HG03066 (cell line): ENCODE measurements at regions not wholly inside any gene's neighbourhood (a gene's known extent, or its start where the extent isn't known, plus 50 kb on each side); places are given as distances from the start of the nearest gene placed in this dataset.

ENCODE experiments used
- ATAC-seq: cut with Tn5 transposase; IDR thresholded peaks from one replicate; pipeline ENCODE4 v1.9.1; 2021; ENCODE audit warnings: low read depth; ENCODE audit not compliant: unreplicated experiment

DNA sequence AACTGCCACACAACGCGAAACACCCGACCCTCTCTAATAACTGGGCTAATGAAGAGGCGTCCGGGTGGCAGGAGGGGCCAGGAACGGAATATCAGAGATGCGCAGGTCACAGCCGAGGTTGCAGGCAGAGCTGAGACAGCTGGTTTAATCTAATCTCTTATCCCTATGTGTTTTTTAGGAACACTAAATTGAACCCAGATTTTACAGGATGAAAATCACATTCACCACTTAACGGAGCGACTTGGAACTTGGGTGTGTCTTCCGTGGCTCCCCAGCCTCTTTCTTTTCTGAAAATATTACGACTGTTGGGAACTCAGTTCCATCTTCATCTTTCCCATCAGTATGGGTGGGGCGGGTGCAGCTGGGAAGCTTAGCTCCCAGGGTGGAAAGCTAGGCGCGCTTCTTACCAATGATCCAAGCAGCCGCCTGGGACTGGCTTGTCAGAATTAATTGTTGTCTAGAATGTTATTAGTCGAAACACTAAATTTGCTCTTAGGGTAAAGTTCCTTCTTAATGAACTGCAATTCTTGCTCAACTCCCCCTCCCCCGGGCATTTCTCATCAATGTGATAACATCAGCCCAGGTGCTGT lies 92.5 kb downstream of the IRX2 start:
- no peak for ATAC-seq

DNA sequence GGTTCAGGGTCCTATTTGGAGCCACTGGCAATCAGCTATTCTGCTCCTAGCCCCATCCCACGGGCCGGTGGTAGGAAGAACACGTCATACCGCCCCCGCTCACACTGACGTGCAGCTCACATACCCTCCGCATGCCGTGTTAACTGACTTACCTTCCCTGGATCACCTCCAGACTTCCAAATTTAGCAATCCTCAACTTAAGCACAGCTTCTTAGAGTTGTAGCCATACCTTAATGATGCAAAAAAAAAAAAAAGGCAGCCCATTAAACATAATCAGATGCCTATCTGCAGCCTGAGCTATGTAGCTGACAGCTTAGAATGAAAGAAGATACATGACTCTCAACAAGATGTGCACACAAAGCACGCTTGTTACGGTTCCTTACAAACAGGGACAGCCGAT lies 93.0 kb downstream of the IRX2 start:
- no peak for ATAC-seq

DNA sequence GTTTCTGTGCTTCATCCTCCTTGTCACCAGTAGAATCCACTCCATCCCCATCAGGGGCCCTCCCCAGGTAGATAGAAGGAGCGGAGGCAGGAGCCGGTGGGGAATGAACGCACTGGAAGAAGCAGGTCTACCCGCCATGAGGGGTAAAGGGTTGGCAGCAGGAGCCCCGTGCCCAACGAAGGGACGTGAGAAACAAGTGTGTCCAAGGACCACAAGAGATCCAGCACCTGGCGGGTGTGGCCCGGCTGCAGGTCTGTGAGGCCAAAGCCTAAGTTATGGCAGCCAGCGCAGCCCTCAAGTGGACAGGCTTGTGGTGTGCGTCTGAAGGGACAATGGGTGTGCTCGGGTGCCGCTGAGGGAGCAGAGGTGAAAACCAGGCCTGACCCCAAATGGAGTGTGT lies 94.3 kb downstream of the IRX2 start:
- no peak for ATAC-seq

DNA sequence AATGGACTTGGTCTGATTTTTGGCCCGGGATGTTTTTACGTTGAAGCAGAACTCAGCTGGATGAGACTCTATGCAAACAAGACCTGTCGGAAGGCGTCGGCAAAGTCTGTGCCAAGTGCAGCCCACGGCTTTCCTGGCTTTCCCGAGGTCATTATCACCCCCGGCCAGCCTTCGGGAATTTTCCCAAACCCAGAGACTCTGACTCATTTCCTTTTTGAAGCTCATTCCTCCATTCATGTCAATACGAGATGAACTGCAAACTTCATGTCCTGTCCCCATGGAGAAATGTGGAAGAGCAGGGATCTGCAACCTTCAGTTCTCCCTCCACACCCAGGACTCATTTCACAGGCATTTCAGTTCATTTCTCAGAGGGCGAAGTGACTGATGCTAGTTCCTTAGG lies 95.3 kb downstream of the IRX2 start:
- no peak for ATAC-seq

DNA sequence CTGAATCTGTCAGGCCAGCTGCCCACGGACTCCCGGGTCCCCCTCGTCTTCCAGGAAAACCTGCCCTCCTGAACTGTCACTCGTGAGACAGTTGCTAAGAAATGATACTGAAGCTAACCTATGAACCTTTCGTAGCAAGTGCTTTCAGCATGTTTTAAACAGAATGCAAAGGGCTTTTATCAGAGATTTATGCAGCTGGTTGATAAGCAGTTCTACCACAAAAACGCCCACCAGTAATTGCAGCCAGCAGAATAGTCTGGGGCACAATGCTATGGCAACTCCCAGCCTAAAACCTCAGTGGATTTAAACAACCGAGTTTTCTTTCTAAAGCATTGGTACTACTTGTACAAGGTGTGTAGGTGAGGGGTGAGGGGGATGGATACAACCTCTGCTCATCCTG lies 97.5 kb downstream of the IRX2 start:
- ATAC-seq, result no peak

DNA sequence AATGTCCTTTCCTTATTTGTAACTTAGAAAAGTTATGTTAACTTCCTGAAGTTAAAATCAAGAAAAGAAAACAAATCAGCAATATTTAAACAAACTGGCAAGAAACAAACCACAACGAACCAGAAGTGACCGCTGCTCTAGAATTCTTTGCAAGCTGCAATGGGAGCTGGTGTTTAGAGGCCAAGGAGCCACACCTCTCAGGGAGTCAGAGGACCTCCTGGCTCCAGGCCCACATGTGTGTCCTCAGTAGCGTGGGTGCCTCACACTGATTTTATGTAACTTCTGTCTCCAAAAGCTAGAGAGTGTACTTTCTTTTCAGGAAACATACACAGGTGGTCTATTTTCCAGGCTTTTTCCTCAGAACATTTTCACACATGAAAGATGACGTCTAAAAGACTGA lies 100.4 kb downstream of the IRX2 start:
- no peak for ATAC-seq

DNA sequence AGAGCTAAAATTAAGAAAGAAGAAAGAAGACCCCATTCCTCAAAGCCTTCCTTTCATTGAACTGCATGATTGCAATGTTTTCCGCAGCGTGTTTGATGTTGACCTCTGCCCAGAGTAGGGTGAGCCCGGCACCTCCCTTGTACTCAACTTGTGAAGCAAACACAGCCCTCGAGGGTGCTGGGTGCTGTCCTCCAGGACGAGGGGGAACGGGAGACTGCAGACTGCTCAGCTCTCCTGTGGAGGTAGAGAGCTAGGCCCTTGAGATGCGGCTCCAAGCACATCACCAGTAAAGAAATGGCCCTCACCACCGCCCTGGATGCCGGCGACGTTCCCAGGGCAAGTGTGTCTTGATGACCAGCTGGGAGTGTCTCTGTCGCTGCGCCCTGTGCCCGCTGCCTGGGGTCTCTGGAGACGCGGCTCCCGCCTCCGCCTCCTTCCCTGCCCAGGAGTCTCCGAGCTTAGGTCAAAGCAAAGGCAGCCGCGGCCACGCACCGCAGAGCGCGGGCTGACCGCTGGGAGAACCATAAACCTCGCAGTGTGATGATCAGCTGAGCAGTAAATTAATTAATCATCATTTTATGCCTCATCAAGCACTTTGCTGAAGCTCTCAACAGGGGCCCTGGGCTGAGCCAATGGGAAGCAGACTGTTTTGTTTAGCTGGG lies 108.7 kb downstream of the IRX2 start:
- no peak for ATAC-seq

DNA sequence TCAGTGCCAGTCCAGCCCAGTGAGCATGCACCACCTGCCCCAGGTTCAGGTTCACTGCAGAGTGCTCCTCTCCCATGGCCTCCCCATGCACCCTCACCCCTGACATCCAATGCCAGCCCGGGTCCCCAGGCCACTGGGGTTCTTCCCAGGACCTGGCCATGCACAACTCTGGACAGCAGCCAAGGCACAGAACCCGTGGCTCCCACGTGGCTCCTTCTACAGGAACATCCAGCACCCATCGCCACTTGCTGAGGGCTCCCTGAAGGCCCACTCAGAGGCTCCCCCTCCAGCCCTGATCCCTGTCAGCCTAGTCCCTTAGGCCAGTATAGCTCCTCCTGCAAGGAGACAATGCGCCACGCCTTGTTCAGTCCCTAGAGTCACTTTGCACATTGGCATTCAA lies 110.8 kb downstream of the IRX2 start:
- no peak for ATAC-seq

DNA sequence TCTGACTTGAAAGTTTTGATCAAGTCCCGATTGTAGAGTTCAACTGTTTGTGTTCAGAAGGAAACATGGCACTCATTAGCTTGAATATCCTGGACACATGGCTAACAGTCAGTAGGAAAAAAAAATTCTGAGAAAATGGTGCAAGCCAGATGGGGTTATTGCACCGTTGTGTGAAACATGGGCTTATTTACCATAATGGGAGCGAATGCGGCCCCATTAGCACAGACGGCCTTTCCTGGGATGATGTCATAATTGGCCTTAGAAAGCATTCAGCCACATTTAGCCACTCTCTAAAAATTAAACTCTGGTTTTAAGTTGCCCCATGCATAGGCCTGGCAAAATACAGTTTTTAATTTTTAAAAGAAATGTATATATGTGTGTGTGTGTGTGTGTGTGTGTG lies 112.1 kb downstream of the IRX2 start:
- ATAC-seq, result no peak

DNA sequence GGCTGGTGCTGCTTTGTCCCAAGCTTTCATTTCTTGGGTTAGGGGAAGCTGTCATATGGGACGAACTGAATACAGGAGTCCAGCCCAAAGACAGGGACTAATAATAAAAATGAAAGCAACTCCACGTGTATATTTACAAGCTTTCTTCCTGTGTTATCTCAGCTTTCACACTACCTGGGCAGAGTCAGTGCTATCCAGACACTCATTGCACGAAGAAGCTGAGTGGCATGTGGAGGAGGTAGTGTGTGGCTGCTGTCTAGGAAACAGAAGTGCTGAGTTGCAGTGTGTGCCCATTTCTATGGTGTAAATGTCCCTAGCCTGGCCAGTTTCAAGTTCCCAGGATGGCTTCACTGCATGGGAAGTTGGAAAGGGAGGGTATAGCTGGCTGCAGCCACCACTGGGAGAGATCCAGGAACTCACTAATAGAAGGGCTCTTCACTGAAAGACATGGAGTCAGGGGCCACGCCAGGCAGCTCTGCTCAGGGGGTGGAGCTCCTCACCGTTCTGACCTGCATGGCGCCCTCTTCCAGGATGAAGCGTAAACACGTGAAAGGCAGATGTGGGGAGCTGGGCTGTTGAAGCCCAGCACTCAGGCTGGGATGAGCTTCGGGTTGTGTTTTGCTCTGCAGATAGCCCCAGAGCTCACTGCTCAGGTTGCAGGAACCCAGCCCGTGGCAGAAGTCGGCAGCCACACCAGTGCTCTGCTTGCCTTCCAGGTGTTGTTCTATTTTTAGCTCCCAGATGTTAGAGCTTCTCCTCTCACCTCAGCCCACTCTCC lies 116.9 kb downstream of the IRX2 start:
- ATAC-seq, result no peak

DNA sequence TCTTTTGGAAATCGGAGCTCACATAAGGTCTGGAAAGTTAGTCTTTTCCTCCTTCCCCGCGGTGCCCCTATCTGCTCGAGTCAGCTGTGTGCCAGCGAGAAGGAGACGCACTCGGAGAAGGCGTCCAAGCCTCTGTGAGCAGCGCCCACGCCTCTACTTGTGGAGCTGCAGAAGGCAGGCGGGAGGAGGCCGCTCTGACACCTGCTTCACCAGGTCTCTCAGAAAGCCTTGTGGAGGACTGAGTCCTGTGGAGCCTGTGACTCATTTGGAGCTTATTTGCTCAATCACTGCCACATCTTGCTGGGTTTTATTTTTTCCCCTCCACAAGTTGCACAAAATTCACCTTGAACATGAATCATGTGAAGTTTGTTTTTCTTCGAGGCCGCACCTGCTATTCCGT lies 117.5 kb downstream of the IRX2 start:
- ATAC-seq, result no peak

DNA sequence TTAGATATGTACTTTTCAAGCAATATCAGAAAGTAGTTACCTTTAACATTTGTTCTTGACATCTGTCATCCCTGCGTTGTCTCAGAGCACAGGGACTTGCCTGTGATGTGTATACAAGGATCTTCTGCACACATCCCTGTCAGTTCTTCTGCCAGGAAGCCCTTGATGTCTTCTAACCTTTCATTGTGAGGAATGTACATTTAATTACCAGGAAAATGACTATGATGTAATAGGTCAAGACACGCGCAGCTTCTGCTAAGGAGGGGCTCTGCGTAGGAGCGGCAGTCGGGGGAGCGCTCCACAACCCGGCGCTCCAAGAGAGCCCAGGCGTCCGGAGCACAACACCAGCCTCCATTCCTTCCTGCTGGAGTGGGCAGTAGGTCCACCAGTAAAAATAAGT lies 119.7 kb downstream of the IRX2 start:
- ATAC-seq, result no peak

DNA sequence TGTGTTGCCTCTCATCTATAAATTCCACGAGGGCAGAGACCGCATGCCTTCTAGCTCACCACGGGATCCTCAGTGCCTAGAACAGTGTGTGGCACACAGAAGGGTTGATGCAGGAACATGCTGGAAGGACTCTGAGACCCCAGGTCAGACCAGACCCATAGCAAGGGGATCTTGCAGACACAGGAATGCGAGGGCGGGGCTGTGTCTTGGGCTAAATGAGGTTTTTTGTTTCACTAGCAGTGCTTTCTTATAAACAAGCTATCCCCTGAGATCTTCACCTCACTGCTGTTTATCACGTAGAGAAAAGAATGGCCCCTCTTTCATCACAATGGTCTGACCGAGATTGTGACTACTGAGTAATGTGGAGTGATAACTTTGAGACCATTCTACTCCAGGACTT lies 122.4 kb downstream of the IRX2 start:
- no peak for ATAC-seq

DNA sequence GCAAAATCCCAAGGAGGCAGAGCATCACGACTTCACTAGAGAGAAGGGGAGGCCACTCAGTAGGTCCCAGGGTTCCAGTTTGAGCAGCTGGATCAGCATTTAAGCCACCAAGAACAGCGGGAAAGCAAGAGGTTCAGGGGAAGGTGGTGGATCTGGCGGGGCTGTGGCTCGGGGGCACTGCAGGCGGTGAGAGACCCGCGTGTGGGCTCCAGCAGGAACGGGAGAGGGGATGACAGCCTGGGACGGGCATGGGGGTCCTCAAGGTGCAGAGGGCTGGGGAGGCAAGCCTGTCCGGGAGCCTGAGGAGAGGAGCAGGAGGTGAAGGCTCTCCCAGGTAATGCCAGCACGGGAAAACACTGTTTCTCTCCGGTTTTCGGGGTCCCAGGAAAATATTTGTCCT lies 123.6 kb downstream of the IRX2 start:
- ATAC-seq, result no peak

DNA sequence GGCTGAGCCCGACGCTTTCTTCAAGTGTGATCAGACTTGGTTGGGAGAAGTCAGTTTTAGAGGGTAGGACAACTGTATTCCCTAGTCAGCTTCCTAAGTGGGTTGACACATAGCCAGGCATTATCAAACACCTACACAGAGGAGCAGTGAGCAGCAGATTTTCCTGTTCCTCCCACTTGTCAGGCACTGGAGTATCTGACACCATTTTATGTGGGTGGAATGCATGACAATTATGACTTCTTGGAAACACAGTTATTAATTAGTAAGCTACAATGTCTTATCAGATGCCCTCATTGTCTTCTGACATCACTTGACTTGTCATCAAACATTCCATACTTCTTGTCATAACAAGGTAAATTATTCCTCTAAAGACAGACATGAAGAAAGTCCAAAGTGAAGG lies 124.9 kb downstream of the IRX2 start:
- no peak for ATAC-seq

DNA sequence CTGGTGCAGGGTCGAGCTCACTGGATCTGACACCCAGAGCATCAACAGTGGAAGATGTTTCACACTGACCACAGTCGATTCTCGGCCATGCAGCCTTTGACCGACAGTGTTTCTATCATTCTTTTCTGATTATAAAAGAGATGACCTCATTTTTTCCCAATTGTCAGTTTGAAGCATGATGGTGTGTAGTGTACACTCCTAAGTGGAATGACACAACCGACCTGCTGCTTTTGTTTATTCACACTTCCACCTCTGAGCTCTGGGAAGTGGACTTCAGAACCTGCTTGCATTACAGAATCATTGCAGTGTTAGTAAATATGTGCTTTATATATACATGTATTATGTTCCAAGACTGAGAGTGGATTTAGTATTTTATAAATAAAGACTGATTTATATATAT lies 128.6 kb downstream of the IRX2 start:
- ATAC-seq, result no peak

DNA sequence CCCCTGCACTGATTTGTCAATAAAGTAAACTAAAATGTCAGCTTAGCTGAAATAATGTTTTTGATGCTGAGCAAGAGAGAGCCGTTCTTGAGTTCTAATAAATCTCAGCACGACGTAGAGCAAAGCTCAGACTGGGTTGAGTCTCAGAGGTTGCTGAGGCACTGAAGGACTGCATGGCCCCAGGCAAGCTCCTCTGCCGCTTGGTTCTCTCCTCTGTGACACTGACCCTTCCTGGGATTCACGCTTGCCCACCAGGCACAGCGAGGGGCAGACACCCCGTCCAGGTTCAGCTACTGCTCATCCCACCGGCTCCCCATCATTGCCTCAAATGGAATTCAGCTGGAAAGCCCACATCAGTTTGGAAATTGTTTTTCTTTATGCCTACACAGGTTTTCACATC lies 129.8 kb downstream of the IRX2 start:
- no peak for ATAC-seq

DNA sequence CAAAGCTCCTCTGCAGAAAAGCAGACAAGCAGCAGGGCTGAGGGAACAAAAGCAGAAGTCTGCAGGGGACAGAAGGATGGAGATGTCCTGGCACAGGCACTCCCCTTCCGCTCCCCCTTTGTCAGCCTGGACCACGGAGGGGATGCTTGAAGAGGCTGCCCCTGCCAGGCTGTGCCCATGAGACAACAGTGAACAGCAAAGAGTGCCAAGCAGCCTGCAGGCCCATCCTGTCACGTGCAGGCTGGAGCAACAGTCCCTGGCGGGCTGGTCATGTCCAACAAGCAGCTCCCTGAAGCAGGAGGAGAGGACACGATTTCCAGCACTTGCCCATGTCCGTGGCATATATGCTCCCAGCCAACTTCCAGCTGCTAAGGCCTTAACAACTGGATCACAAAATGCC lies 132.3 kb downstream of the IRX2 start:
- no peak for ATAC-seq

DNA sequence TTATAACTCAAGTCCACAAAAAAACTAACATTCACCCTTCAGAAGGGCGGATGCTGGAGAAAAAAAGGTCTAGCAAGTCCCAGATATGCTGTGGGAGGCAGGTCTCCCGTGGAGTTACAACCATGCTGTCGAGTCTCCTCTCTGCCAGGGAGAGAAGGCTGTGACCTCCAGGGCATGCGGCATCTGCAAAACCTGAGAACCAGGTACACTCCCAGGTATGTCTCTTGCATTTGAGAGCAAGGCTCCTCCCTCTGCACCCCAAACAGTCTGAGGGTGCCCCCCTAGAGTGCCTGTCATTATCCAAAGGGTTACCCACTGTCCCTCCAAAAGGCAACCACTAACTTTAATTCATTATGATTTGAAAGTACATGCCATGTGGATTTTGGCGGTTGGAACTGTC lies 134.0 kb downstream of the IRX2 start:
- no peak for ATAC-seq

DNA sequence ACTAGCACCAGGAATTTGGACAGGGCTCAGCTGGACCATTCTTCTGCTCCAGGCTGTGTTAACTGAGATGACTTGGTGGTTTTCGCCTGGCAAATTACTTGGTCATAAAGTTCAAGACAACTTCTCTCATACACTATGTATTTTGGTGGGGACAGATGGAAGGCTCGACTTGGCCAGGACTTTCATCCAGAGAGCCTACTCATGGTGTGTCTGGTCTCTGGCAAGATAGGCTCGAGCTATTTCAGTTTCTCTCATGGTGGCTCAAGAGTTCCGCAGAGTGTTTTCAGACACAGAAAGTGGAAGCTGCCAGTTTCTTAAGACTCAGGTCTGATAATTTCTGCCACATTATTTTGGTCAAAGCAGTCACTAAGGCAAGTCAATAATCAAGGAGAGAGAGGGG lies 135.6 kb downstream of the IRX2 start:
- ATAC-seq, result no peak

DNA sequence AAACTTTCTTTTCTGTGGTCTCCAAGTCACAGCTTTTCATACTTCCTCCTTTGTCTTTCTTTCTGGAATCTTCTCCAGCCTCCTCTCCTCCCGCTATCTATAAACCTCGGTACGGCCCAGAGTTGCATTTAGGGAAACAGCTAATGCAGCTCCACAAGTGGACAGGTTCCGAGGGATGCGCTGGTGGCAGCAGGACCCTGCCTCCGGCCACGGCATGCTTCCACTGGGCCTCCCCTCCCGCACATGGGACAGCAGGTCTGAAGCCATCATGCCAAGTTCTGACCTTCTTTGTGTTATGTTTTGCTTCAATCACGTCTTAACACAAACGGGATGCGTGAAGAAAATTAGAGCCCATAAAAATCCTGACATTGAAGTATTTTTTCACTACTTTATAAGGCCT lies 136.9 kb downstream of the IRX2 start:
- ATAC-seq, result no peak

DNA sequence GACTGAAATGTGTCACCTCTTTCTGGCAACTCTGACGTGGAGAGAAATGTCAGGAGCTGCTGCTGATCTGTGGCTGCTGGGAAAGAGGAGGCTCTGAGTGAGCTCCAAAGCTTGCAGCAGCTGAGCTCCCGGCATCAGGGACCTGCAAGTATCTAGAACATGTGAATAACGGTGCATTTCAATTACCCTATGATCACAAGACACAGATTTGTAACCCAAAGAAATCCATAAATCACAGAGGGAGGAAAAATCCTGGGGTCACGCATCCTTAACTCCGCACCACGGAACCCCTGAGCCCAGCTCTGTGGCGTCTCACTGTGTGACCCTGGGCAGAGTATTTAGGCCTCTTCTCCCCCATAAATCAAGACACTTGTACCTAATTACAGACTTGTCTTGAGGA lies 139.8 kb downstream of the IRX2 start:
- no peak for ATAC-seq
